Activated CD4-positive, alpha-beta T cell treated with anti-CD3 and anti-CD28 coated beads, Interleukin-2, amount 50 U/mL, for 48 hours (primary cell): ENCODE measurements at regions not wholly inside any gene's neighbourhood (a gene's known extent, or its start where the extent isn't known, plus 50 kb on each side); places are given as distances from the start of the nearest gene placed in this dataset.
"Not testable (repeated sequence)": the region's sequence is repeated elsewhere in the genome, so short reads cannot be mapped to it uniquely, and the experiment has no call there.

Source experiments
- DNase-seq, 2 experiments: peaks; one replicate each; pipeline ENCODE4 v3.0.0-alpha.2; 2020

DNA sequence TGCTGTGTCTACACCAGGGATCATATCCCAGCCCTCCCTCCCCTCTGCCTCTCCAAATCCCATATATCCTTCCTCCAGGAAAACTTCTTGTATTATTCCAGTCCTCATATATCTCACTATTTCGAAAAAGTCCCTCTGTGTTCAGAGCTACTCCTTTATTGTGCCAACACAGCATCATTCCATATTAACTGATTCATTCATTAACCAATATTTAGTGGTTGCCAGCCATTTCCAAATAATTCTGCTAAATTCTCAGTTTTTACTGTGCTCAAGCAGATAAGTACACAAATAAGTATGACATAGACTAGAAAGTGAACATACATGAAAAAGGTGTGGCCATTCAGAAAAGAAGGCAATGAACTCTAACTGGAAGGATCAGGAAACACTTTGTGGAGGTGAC lies 241.6 kb upstream of the DUSP10 start:
- DNase-seq: no peak

DNA sequence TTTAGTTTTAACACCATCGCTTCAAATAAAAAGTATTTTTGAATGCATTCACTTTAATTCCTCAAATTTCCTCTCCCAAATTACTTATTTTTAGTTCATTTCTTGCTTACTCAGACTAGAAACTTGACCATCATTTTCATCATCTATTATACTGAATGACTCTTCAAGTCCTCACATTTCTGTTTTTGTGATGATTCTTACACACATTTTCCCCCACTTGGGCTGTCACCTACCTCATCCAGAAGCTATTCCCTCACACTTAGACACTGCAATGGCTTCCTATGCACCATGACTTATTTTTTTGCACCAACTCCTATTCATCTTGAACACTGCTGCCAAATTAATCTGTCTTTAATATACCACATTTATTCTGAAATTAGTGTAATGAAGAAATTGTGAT lies 239.6 kb upstream of the DUSP10 start:
- DNase-seq: no peak

DNA sequence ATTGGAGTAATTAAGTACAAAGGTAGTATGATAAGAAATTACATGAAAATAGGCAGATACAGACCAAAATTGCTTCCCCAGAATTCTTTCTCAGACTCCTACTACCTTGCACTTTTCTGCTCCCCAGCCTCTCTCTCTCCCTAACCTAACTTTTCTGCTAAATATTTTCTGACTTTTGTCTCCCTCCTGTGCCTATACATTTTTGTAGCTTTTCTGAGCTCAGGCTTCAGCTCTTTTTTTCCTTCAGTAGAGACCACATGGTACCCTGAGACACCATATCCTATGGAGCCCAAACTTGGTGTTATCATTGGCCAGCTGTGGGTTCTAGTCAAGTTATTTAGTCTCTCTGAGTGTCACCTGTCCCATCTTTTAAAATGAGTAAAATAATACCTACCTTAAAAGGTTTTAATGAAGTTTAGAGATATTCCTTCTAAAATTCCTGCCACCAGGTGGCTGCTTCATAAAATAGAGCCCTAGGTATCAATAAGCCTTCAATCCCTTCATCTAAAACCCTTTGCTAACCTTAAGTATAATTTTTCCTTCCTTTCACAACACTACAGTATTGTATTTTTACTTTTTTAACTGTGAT lies 237.6 kb upstream of the DUSP10 start:
- DNase-seq: no peak

DNA sequence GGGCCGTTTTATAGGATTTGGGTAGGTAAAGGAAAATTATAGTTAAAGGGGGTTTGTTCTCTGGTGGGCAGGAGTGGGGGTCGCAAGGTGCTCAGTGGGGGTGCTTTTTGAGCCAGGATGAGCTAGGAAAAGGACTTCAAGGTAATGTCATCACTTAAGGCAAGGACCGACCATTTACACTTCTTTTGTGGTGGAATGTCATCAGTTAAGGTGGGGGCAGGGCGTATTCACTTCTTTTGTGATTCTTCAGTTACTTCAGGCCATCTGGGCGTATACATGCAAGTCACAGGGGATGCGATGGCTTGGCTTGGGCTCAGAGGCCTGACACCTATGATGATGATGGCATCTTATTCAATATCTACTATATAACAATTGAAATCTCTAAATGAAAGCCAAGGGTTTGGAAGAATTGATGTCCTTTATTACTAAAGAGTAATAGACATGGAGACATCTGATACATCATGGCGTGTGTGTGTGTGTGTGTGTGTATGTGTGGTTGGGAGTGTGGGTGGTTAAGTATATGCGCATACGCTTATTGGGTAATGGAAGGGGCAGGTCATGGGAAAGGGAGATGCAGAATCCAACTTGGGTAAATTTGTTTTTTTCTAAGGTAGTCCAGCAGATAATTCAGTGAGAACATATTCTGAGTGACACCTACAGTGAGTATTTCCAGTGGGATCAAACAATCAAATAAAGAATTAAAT lies 236.9 kb upstream of the DUSP10 start:
- DNase-seq: not testable (repeated sequence)

DNA sequence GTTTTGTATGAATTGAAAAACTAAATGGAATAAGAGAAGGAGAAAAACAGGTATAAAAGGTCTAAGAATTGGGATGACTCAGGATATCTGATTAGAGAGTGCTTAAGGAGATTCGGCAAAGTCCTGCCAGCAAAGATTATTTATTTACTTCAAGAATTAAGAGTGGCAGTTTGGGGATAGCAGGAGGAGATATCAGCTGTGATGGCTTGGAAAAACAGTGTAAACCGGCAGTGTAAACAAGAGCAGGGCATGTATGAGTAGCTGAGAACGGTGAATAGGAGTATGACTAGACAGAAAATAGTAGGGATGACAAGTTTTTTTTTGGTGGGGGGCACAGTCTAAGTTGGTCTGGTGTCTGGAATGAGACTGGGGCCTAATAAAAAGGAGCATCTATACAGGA lies 231.9 kb upstream of the DUSP10 start:
- not testable (repeated sequence) for DNase-seq

DNA sequence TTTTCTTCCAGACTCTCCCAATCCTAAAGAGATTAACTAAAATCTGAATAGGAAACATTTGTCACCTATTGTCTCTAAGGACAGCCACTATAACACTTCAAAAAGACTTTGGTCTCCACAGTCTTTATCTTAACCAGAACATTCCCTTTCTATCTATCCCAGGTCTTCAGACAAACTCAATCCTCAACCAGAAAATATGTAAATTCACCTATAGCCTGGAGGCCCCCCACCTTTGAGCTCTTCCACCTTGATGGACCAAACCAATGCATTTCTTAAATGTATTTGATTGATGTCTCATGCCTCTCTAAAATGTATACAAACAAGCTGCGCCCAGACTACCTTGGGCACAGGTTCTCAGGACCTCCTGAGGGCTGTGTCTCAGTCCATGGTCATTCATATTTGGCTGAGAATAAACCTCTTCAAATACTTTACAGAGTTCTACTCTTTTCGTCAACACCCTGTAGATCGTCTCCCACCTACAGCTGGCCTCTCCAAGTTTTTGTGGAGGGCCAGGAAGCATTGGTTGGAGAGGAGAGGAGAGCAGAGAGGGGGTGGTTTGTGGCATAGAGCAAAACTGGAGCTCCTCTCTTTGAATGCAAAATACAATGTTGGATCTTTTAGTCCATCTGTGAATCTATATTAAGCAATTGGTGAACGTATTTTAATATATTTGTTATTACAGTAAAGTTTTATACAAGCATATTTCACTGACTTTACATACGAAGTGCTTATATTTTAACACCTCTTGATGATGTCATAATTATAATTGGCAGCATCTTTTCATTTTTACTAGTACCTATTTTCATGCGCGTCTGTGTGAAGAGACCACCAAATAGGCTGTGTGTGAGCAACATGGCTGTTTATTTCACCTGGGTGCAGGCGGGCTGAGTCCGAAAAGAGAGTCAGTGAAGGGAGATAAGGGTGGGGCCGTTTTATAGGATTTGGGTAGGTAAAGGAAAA lies 230.7 kb upstream of the DUSP10 start:
- no peak for DNase-seq

- not testable (repeated sequence) for DNase-seq
Observed at GRCh38 chr1:221971035-221971434, 229.1 kb upstream of the DUSP10 start.

DNA sequence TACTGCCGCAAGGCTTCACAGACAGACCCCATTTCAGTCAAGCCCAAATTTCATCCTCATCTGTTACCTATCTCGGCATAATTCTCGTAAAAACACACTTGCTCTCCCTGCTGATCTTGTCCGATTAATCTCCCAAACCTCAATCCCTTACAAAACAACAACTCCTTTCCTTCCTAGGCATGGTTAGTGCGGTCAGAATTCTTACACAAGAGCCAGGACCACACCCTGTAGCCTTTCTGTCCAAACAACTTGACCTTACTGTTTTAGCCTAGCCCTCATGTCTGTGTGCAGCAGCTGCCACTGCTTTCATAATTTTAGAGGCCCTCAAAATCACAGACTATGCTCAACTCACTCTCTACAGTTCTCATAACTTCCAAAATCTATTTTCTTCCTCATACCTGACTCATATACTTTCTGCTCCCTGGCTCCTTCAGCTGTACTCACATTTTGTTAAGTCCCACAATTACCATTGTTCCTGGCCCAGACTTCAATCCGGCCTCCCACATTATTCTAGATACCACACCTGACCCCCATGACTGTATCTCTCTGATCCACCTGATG lies 227.5 kb upstream of the DUSP10 start:
- not testable (repeated sequence) for DNase-seq

DNA sequence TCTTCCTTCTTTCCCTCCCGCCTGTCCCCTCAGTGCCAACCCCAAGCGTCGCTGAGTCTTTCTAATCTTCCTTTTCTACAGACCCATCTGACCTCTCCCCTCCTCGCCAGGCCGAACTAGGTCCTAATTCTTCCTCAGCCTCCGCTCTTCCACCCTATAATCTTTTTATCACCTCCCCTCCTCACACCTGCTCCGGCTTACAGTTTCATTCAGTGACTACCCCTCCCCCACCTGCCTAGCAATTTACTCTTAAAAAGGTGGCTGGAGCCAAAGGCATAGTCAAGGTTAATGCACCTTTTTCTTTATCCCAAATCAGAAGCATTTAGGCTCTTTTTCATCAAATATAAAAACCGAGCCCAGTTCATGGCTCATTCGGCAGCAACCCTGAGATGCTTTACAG lies 225.6 kb upstream of the DUSP10 start:
- not testable (repeated sequence) for DNase-seq

DNA sequence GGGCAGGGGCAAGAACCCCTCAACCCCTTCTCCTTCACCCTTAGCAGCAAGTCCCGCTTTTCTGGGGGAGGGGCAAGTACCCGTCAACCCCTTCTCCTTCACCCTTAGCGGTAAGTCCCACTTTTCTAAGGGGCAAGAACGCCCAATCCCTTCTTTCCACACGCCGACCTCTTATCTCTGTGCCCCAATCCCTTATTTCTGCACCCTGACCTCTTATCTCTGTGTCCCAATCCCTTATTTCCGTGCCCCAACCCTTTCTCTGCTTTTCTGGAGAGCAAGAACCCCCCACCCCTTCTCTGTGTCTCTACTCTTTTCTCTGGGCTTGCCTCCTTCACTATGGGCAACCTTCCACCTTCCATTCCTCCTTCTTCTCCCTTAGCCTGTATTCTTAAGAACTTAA lies 225.0 kb upstream of the DUSP10 start:
- DNase-seq: not testable (repeated sequence)

GRCh38 chr1:221965891-221966290 lies 224.0 kb upstream of the DUSP10 start:
- DNase-seq: not testable (repeated sequence)

GRCh38 chr1:221965252-221965651 lies 223.4 kb upstream of the DUSP10 start:
- DNase-seq: no peak

DNA sequence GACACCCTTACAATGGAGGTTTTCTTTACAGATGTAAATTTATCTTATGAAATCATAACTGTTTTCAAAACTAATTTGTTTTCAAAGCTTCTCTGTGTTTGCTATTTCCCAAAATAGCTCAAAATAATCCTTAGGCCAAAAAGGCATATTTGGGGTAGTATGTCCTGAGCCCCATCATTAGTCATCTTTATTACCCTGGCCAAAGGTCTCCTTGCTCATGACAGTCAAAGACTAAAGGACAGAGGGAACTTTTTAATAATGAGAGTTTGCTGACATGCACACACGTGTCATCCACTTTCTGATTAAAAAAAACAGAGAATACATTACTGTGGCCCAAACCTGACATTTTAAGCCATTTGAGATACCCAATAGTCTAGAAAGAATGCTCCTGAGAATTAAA lies 221.9 kb upstream of the DUSP10 start:
- no peak for DNase-seq

- no peak for DNase-seq
Observed at GRCh38 chr1:221962385-221962784, 220.5 kb upstream of the DUSP10 start.

GRCh38 chr1:221961532-221962292 lies 219.8 kb upstream of the DUSP10 start:
- peak; percentile 37 to 45 for DNase-seq

DNA sequence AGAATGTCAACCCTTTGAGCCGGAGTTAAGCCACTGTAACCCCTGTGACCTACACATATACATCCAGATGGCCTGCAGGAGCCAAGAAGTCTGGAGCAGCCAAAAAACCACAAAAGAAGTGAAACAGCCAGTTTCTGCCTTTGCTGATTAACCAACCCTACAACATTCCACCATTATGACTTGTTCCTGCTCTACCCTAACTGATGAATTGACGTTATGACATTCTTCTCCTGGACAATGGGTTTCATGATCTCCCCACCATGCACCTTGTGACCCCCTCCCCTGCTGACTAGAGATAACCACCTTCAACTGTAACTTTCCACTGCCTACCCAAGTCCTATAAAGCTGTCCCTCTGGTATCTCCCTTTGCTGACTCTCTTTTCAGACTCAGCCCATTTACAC lies 216.3 kb upstream of the DUSP10 start:
- not testable (repeated sequence) for DNase-seq

- not testable (repeated sequence) for DNase-seq
Observed at GRCh38 chr1:221957350-221957749, 215.5 kb upstream of the DUSP10 start.

- no peak for DNase-seq
Observed at GRCh38 chr1:221949996-221950395, 208.1 kb upstream of the DUSP10 start.

DNA sequence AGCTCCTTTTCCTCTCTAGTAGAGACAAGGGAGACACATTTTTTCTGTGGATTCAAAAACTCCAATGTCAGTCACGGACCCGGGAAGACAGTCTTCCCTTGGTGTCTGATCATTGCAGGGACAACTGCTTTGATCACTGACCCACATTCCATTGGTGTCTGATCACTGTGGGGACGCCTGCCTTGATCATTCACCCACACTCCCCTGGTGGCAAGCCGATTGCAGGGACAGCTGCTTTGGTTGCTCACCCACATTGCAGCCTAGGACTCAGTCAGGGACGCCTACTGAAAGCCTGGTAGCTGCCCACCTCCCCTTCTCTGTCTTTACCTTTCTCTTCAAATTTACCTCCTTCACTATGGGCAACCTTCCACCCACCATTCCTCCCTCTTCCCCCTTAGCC lies 206.6 kb upstream of the DUSP10 start:
- no peak for DNase-seq

DNA sequence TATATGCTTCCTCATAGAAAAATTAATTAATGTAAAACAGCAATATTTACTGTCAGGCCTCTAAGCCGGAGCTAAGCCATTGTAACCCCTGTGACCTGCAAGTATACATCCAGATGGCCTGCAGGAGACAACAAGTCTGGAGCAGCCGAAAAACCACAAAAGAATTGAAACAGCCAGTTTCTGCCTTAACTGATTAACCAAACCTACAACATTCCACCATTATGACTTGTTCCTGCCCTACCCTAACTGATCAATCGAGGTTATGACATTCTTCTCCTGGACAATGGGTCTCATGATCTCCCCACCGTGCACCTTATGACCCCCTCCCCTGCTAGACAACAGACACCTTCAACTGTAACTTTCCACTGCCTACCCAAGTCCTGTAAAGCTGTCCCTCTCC lies 205.8 kb upstream of the DUSP10 start:
- DNase-seq: no peak

DNA sequence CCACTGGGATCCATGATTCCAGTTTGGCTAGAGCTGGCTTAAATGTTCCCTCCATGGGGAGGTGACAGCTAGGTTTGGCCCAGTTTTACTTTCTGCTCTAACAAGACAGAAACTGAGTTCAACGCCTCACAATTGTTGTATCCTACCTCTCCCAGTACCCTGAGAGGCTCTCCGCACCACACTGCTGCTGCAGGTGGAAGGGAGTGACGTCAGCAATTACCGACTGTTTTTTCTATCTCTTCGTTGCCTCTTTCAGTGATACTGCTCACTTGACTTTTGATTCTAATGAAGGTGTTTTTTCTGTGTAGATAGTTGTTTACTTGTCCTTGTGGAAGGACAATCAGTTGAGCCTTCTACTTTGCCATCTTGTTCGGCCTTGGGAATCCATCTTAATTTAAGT lies 204.9 kb upstream of the DUSP10 start:
- DNase-seq: no peak

DNA sequence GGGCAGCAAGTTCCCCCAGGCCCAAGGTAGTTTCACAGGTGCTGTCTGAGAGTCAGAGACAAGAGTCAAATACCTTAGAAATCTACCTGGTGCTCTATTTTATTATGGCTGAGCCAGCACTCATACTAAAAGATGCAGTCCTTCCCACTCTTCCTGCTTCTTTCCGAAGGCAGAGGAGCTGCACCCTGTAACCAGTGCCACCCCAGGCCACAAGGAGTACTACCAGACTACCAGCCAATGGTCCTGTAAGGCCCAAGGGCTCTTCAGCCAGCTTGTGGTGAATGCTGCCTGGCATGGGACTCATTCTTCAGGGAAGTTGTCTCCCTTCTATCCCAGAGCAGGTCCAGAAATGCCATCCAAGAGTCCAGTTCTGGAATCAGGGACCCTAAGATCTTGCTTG lies 203.8 kb upstream of the DUSP10 start:
- no peak for DNase-seq
